K562 (cell line): ENCODE measurements at regions not wholly inside any gene's neighbourhood (a gene's known extent, or its start where the extent isn't known, plus 50 kb on each side); places are given as distances from the start of the nearest gene placed in this dataset.
A peak's percentile ranks its signal among the peaks of the same experiment; 100 is the strongest.

Experiments
- ATAC-seq: fragments of 200-7000 bp; cut with Tn5 transposase; 3 replicates; pipeline ENCODE4 v1.9.1; 2020; ENCODE audit warnings: moderate library complexity
- BruUV-seq: library from RNA; stranded (reverse); fragments of 400-500 nt; replicated peaks from 2 replicates; lab custom pipeline; 2021; lab: Mats Ljungman, UMichigan
- CTCF ChIA-PET: fragments of 300-600 bp; formaldehyde crosslinking; extraction: SDS; loops from one replicate; lab custom pipeline; 2021; ENCODE audit warnings: low intra/inter-chr PET ratio; lab: Yijun Ruan, JAX
- POLR2A ChIA-PET: fragments of 300-600, 350-650 bp; sonication (Branson Sonifier 250); formaldehyde crosslinking; extraction: SDS; loops from one replicate; lab custom pipeline; 2021; ENCODE audit warnings: antibody characterized with exemption, inconsistent platforms; lab: Yijun Ruan, JAX
- DNase-seq, 4 experiments: peaks; one replicate each; pipeline versions ENCODE4 v3.0.0 to v3.0.0-alpha.2; 2011 to 2018; ENCODE audit warnings: low spot score in 3 of 4, mixed read lengths in 3 of 4; ENCODE audit errors: extremely low read depth in 1 of 4
- FAIRE-seq: peaks from 2 replicates; lab custom pipeline; 2011; peaks lifted over from hg19 to GRCh38; lab: Jason Lieb, UNC
- H2AFZ ChIP-seq: 2 replicates; pipeline ENCODE4 v1.6.0; 2011; ENCODE audit warnings: low read depth, low read length, control low read depth, inconsistent platforms
- H3K27ac ChIP-seq: fragments of 200-600 bp; 3 replicates; pipeline ENCODE4 v1.8.0; 2011; ENCODE audit warnings: low read depth, mild to moderate bottlenecking, control low read depth, inconsistent platforms, low read length, moderate library complexity, mixed read lengths; ENCODE audit errors: extremely low read depth
- H3K27me3 ChIP-seq, 2 experiments: fragments of 300-600 bp in 1 of 2; 2 replicates in 1 of 2; 3 replicates in 1 of 2; pipeline versions ENCODE4 v1.6.0 to v1.8.0; 2011; ENCODE audit warnings: inconsistent platforms in 2 of 2, low read length in 2 of 2, mild to moderate bottlenecking in 1 of 2, mixed read lengths in 1 of 2, moderate library complexity in 1 of 2; ENCODE audit not compliant: control insufficient read depth in 2 of 2, insufficient read depth in 2 of 2
- H3K36me3 ChIP-seq: fragments of 300-600 bp; 3 replicates; pipeline ENCODE4 v1.8.0; 2011; ENCODE audit warnings: mild to moderate bottlenecking, low read length, inconsistent platforms; ENCODE audit not compliant: control insufficient read depth, insufficient read depth
- H3K4me1 ChIP-seq, 2 experiments: fragments of 200-600 bp in 1 of 2; replicated peaks in 1 of 2; 2 replicates in 1 of 2; 3 replicates in 1 of 2; pipeline versions ENCODE4 v1.5.1 to v1.8.0; 2011; ENCODE audit warnings: inconsistent platforms in 2 of 2, low read length in 2 of 2, mild to moderate bottlenecking in 1 of 2, mixed read lengths in 1 of 2, moderate library complexity in 1 of 2; ENCODE audit not compliant: control insufficient read depth in 2 of 2, insufficient read depth in 2 of 2
- H3K4me2 ChIP-seq: 2 replicates; pipeline ENCODE4 v1.6.1; 2011; ENCODE audit warnings: low read length, control low read depth, inconsistent platforms, mixed read lengths; ENCODE audit not compliant: insufficient read depth
- H3K4me3 ChIP-seq: fragments of 200-600 bp; sonication (generic), shearing (Covaris generic); 2 replicates; pipeline ENCODE4 v1.5.1; 2016; ENCODE audit warnings: control low read depth, inconsistent platforms
- H3K79me2 ChIP-seq: fragments of 200-600 bp; 3 replicates; pipeline ENCODE4 v1.8.0; 2011; ENCODE audit warnings: low read length, inconsistent platforms; ENCODE audit not compliant: control insufficient read depth, insufficient read depth
- H3K9ac ChIP-seq, 2 experiments: 2 replicates each; pipeline versions ENCODE4 v1.6.0 to v1.6.1; 2011; ENCODE audit warnings: low read depth in 2 of 2, low read length in 2 of 2, control low read depth in 1 of 2, inconsistent platforms in 1 of 2, mild to moderate bottlenecking in 1 of 2, mixed read lengths in 1 of 2; ENCODE audit not compliant: insufficient read depth in 1 of 2
- H3K9me1 ChIP-seq: one replicate; pipeline ENCODE4 v1.6.0; 2011; ENCODE audit warnings: inconsistent platforms, mild to moderate bottlenecking, low read length, moderate library complexity; ENCODE audit not compliant: control insufficient read depth, insufficient read depth
- H3K9me3 ChIP-seq: replicated peaks from 2 replicates; pipeline ENCODE4 v1.5.1; 2011; ENCODE audit warnings: low read depth, low read length, inconsistent platforms; ENCODE audit not compliant: control insufficient read depth, insufficient read depth
- H4K20me1 ChIP-seq: replicated peaks from 2 replicates; pipeline ENCODE4 v1.6.1; 2011; ENCODE audit warnings: low read length, inconsistent platforms, mixed read lengths; ENCODE audit not compliant: control insufficient read depth, insufficient read depth
- GATAD2A ChIP-seq: fragments of 450-650 bp; IDR thresholded peaks from 2 replicates; pipeline ENCODE4 v1.6.1; 2017
- HMGN3 ChIP-seq: IDR thresholded peaks from 2 replicates; pipeline ENCODE4 v1.6.1; 2011; ENCODE audit warnings: borderline replicate concordance, low read depth, mild to moderate bottlenecking, mixed read lengths, low read length; ENCODE audit not compliant: insufficient read length; ENCODE audit errors: extremely low read depth
- KHSRP ChIP-seq: fragments of 450-650 bp; IDR thresholded peaks from 2 replicates; pipeline ENCODE4 v1.6.1; 2017
- LARP7 ChIP-seq: fragments of 450-650 bp; IDR thresholded peaks from 2 replicates; pipeline ENCODE4 v1.6.1; 2016
- MAFF ChIP-seq: IDR thresholded peaks from 2 replicates; pipeline ENCODE4 v1.6.1; 2012; ENCODE audit warnings: low read length, improper control_type of control experiment
- POLR2G ChIP-seq: fragments of 200-400 bp; formaldehyde crosslinking; IDR thresholded peaks from 2 replicates; pipeline ENCODE4 v1.6.1; 2017; ENCODE audit warnings: low read depth, mild to moderate bottlenecking, antibody characterized with exemption, low read length, moderate library complexity
- PURB ChIP-seq: sonication (generic); formaldehyde crosslinking; IDR thresholded peaks from 2 replicates; pipeline ENCODE4 v1.9.0; 2021; ENCODE audit warnings: low read depth, mild to moderate bottlenecking, missing genetic modification reagents
- SMARCA4 ChIP-seq: fragments of 450-650 bp; IDR thresholded peaks from 2 replicates; pipeline ENCODE4 v1.6.1; 2016
- SNRNP70 ChIP-seq: fragments of 200-400 bp; formaldehyde crosslinking; optimal IDR thresholded peaks from 2 replicates; pipeline ENCODE3; 2017; ENCODE audit warnings: low read depth, low read length
- SP2 ChIP-seq: IDR thresholded peaks from 2 replicates; pipeline ENCODE4 v1.6.1; 2011; ENCODE audit warnings: mild to moderate bottlenecking, low read depth, low read length, moderate library complexity; ENCODE audit not compliant: poor library complexity, severe bottlenecking; ENCODE audit errors: extremely low read depth
- TEAD4 ChIP-seq, 2 experiments: sonication (generic) in 1 of 2; formaldehyde crosslinking in 1 of 2; IDR thresholded peaks; 2 replicates each; pipeline versions ENCODE4 v1.6.1 to v1.8.0; 2012 to 2022; ENCODE audit warnings: borderline replicate concordance in 1 of 2, inconsistent platforms in 1 of 2, low read length in 1 of 2, mild to moderate bottlenecking in 1 of 2, missing genetic modification reagents in 1 of 2
- ZBTB7A ChIP-seq: IDR thresholded peaks from 2 replicates; pipeline ENCODE4 v1.6.1; 2011; ENCODE audit warnings: low read depth, mild to moderate bottlenecking, low read length, moderate library complexity, borderline replicate concordance; ENCODE audit not compliant: control insufficient read depth
- ZNF431 ChIP-seq: sonication (generic); formaldehyde crosslinking; IDR thresholded peaks from 2 replicates; pipeline ENCODE4 v1.8.0; 2022; ENCODE audit warnings: mild to moderate bottlenecking, missing genetic modification reagents
- ZNF57 ChIP-seq: fragments of 450-650 bp; formaldehyde crosslinking; IDR thresholded peaks from 2 replicates; pipeline ENCODE4 v1.4.0; 2020; ENCODE audit warnings: mild to moderate bottlenecking, moderate library complexity
- ZNF764 ChIP-seq: fragments of 250-450 bp; sonication (Bioruptor Pico); IDR thresholded peaks from 2 replicates; pipeline ENCODE4 v1.4.0; 2020; ENCODE audit warnings: low read depth, mild to moderate bottlenecking, moderate library complexity
- WGBS: fragments of 100-300 bp; shearing (Covaris generic); methylation state at CpG from one replicate; pipeline ENCODE4 v1.1.6; 2016; ENCODE audit warnings: low coverage, mixed read lengths; ENCODE audit not compliant: insufficient coverage; ENCODE audit errors: missing lambda C conversion rate; 5-methylcytosine and 5-hydroxymethylcytosine counted together
- in situ Hi-C: fragments of 300-500 bp; cut with MboI; formaldehyde crosslinking; loops from 4 replicates; pipeline ENCODE4 v1.15.0; 2018; ENCODE audit warnings: inconsistent platforms, mixed read lengths
- intact Hi-C: fragments of 100-400 bp; cut with micrococcal nuclease; formaldehyde crosslinking; loops from 2 replicates; pipeline ENCODE4 v1.14.2; 2022
- TF ChIP-seq, protein P1 (sequence below): fragments of 450-650 bp; formaldehyde crosslinking; conservative IDR thresholded peaks from 2 replicates; pipeline ENCODE4 v1.4.0; 2022; ENCODE audit warnings: mild to moderate bottlenecking, missing genetic modification characterization
- TF ChIP-seq, protein P2 (sequence below): fragments of 250-450 bp; sonication (Bioruptor Pico); IDR thresholded peaks from 2 replicates; pipeline ENCODE4 v1.6.1; 2021; ENCODE audit warnings: mild to moderate bottlenecking
- TF ChIP-seq, protein P3 (sequence below): fragments of 250-450 bp; sonication (Bioruptor Pico); IDR thresholded peaks from 2 replicates; pipeline ENCODE4 v1.8.0; 2021; ENCODE audit warnings: moderate library complexity, mild to moderate bottlenecking, inconsistent platforms
- TF ChIP-seq, protein P4 (sequence below): fragments of 250-450 bp; sonication (Bioruptor Pico); IDR thresholded peaks from 2 replicates; pipeline ENCODE4 v1.5.1; 2021; ENCODE audit warnings: mild to moderate bottlenecking
- TF ChIP-seq, protein P5 (sequence below): sonication (generic); formaldehyde crosslinking; IDR thresholded peaks from 2 replicates; pipeline ENCODE4 v1.9.0; 2022; ENCODE audit warnings: mild to moderate bottlenecking, missing genetic modification reagents

DNA sequence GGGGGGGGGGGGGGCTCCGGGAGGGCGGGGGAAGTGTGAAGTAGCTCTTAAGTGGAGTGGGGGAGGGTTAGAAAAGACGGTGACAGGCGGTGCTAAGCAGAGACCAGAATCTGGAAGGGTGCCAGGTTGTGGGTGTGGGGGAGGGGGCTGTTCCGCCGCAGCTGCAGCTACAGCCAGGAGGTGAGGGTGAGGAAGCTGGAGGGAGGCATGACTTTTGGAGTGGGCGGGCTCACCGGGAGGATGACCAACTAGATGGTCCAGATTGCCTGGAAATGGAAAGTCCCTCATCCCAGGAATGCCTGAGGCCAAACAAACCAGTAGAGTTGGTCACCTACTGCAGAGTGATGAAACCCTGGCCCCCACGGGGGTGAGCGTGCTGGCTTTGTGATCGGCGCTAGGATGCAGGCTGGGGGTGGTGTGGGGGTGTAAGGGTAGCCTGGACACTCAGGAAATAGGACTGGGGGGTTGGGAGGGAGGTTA, 158.1 kb upstream of the SHB start:
- H3K9me3 ChIP-seq = no peaks in the 10 kb centered on the region
- H3K9ac ChIP-seq = no peak overlapping the region
- H3K4me1 ChIP-seq = peaks cover 10 to 15% of the 10 kb centered on the region in 2 experiments
- H3K4me3 ChIP-seq = no peak overlapping the region
- FAIRE-seq (peak; percentile 69), ATAC-seq (peak; percentile 93), DNase-seq (peak; percentile 76 to 88 (median 84))
- no TSS peak for BruUV-seq
- H2AFZ ChIP-seq = no peak overlapping the region
- no peaks in the 10 kb centered on the region for H3K36me3 ChIP-seq
- ChIA-PET POLR2A (no interaction called here), CTCF (no interaction called here)
- peak overlapping the region; percentile 24; the same call in 1 of the 2 replicates for H3K4me2 ChIP-seq
- in situ Hi-C loops = no loop called here
- intact Hi-C loops = no loop called here
- peaks cover 43 to 50% of the 10 kb centered on the region in 2 experiments for H3K27me3 ChIP-seq
- H3K79me2 ChIP-seq = no peaks in the 10 kb centered on the region
- H3K9me1 ChIP-seq = no peaks in the 10 kb centered on the region
- WGBS = 0% methylated on average over 8 of the region's 12 CpGs
- H3K27ac ChIP-seq = no peak overlapping the region
- peaks cover 4% of the 10 kb centered on the region; the same call in 1 of the 2 replicates for H4K20me1 ChIP-seq
- TF ChIP-seq KHSRP (no peak), TEAD4 (IDR thresholded peaks at IDR 0.05; ENCODE audit: low read length) (peak; percentile 8; the same call in 1 of the 2 replicates), TEAD4 (CRISPR knock-in tag; IDR thresholded peaks at IDR 0.05; ENCODE audit: borderline replicate concordance) (no peak), MAFF (no peak), HMGN3 (no peak), SMARCA4 (peak; percentile 55; the same call in 1 of the 2 replicates), SP2 (no peak), ZNF57 (CRISPR knock-in tag) (no peak), POLR2G (no peak), ZBTB7A (peak; percentile 24; the same call in 1 of the 2 replicates), ZNF431 (CRISPR knock-in tag) (no peak), ZNF764 (CRISPR knock-in tag) (no peak), SNRNP70 (no peak), PURB (no peak), GATAD2A (no peak), LARP7 (no peak)
- TF ChIP-seq, protein P1, sequence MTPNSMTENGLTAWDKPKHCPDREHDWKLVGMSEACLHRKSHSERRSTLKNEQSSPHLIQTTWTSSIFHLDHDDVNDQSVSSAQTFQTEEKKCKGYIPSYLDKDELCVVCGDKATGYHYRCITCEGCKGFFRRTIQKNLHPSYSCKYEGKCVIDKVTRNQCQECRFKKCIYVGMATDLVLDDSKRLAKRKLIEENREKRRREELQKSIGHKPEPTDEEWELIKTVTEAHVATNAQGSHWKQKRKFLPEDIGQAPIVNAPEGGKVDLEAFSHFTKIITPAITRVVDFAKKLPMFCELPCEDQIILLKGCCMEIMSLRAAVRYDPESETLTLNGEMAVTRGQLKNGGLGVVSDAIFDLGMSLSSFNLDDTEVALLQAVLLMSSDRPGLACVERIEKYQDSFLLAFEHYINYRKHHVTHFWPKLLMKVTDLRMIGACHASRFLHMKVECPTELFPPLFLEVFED = no peak
- TF ChIP-seq, protein P2, sequence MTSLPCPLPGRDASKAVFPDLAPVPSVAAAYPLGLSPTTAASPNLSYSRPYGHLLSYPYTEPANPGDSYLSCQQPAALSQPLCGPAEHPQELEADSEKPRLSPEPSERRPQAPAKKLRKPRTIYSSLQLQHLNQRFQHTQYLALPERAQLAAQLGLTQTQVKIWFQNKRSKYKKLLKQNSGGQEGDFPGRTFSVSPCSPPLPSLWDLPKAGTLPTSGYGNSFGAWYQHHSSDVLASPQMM = no peak
- TF ChIP-seq, protein P3, sequence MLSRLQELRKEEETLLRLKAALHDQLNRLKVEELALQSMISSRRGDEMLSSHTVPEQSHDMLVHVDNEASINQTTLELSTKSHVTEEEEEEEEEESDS (CRISPR knock-in tag) = no peak
- TF ChIP-seq, protein P4, sequence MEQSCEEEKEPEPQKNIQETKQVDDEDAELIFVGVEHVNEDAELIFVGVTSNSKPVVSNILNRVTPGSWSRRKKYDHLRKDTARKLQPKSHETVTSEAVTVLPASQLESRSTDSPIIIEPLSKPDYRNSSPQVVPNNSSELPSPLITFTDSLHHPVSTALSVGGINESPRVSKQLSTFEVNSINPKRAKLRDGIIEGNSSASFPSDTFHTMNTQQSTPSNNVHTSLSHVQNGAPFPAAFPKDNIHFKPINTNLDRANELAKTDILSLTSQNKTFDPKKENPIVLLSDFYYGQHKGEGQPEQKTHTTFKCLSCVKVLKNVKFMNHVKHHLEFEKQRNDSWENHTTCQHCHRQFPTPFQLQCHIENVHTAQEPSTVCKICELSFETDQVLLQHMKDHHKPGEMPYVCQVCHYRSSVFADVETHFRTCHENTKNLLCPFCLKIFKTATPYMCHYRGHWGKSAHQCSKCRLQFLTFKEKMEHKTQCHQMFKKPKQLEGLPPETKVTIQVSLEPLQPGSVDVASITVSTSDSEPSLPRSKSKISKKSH (CRISPR knock-in tag) = no peak
- TF ChIP-seq, protein P5, sequence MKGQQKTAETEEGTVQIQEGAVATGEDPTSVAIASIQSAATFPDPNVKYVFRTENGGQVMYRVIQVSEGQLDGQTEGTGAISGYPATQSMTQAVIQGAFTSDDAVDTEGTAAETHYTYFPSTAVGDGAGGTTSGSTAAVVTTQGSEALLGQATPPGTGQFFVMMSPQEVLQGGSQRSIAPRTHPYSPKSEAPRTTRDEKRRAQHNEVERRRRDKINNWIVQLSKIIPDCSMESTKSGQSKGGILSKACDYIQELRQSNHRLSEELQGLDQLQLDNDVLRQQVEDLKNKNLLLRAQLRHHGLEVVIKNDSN (CRISPR knock-in tag) = no peak
